Activated CD4-positive, alpha-beta T cell treated with anti-CD3 and anti-CD28 coated beads, Interleukin-2, amount 10 ng/mL, durations not matched to agents 24 days and 14 days (primary cell): ENCODE measurements at regions not wholly inside any gene's neighbourhood (a gene's known extent, or its start where the extent isn't known, plus 50 kb on each side); places are given as distances from the start of the nearest gene placed in this dataset.

ENCODE experiments used
- DNase-seq: peaks from one replicate; pipeline ENCODE4 v3.0.0; 2022
- H3K27ac Mint-ChIP-seq: one replicate; pipeline ENCODE4 v1.8.0; 2022; ENCODE audit warnings: mild to moderate bottlenecking, mixed read lengths
- H3K27me3 Mint-ChIP-seq: one replicate; pipeline ENCODE4 v1.8.0; 2022; ENCODE audit warnings: mixed read lengths
- H3K36me3 Mint-ChIP-seq: one replicate; pipeline ENCODE4 v1.8.0; 2022; ENCODE audit warnings: low read depth, mild to moderate bottlenecking, mixed read lengths
- H3K4me1 Mint-ChIP-seq: one replicate; pipeline ENCODE4 v1.8.0; 2021; ENCODE audit warnings: mixed read lengths
- H3K4me3 Mint-ChIP-seq: one replicate; pipeline ENCODE4 v1.8.0; 2022; ENCODE audit warnings: mild to moderate bottlenecking, moderate library complexity, mixed read lengths
- H3K9me3 Mint-ChIP-seq: one replicate; pipeline ENCODE4 v1.8.0; 2021; ENCODE audit warnings: mixed read lengths
- intact Hi-C: fragments of 100-400 bp; cut with micrococcal nuclease; formaldehyde crosslinking; loops from one replicate; pipeline ENCODE4 v1.15.1; 2023

GRCh38 chr18:41466436-41467160 is 488.4 kb upstream of the PIK3C3 start:
- DNase-seq = no peak
- H3K4me1 Mint-ChIP-seq = no peaks in the 10 kb centered on the region
- H3K27me3 Mint-ChIP-seq = no peaks in the 10 kb centered on the region
- no peaks in the 10 kb centered on the region for H3K36me3 Mint-ChIP-seq
- peaks cover 7% of the 10 kb centered on the region for H3K9me3 Mint-ChIP-seq
- H3K27ac Mint-ChIP-seq = no peak overlapping the region
- H3K4me3 Mint-ChIP-seq = no peak overlapping the region
- intact Hi-C loops = no loop called here

- no peaks in the 10 kb centered on the region for H3K4me1 Mint-ChIP-seq
- H3K27ac Mint-ChIP-seq = no peak overlapping the region
- H3K9me3 Mint-ChIP-seq = peaks cover 7% of the 10 kb centered on the region
- H3K4me3 Mint-ChIP-seq = no peak overlapping the region
- intact Hi-C loops = no loop called here
- H3K36me3 Mint-ChIP-seq = no peaks in the 10 kb centered on the region
- no peaks in the 10 kb centered on the region for H3K27me3 Mint-ChIP-seq
- DNase-seq = no peak
These were observed 489.6 kb upstream of the PIK3C3 start for GRCh38 chr18:41465386-41465785.

- H3K4me1 Mint-ChIP-seq = no peaks in the 10 kb centered on the region
- no peak for DNase-seq
- H3K36me3 Mint-ChIP-seq = no peaks in the 10 kb centered on the region
- intact Hi-C loops = no loop called here
- no peaks in the 10 kb centered on the region for H3K27me3 Mint-ChIP-seq
- no peak overlapping the region for H3K4me3 Mint-ChIP-seq
- no peak overlapping the region for H3K27ac Mint-ChIP-seq
- H3K9me3 Mint-ChIP-seq = peaks cover 5% of the 10 kb centered on the region
These were observed 490.8 kb upstream of the PIK3C3 start for GRCh38 chr18:41464278-41464677.

GRCh38 chr18:41462946-41463345 is 492.1 kb upstream of the PIK3C3 start:
- H3K4me1 Mint-ChIP-seq = no peaks in the 10 kb centered on the region
- no peaks in the 10 kb centered on the region for H3K27me3 Mint-ChIP-seq
- no peak for DNase-seq
- H3K27ac Mint-ChIP-seq = no peak overlapping the region
- H3K4me3 Mint-ChIP-seq = no peak overlapping the region
- intact Hi-C loops = no loop called here
- H3K9me3 Mint-ChIP-seq = no peaks in the 10 kb centered on the region
- no peaks in the 10 kb centered on the region for H3K36me3 Mint-ChIP-seq

- H3K4me3 Mint-ChIP-seq = no peak overlapping the region
- H3K27me3 Mint-ChIP-seq = no peaks in the 10 kb centered on the region
- intact Hi-C loops = no loop called here
- DNase-seq = no peak
- H3K4me1 Mint-ChIP-seq = no peaks in the 10 kb centered on the region
- no peak overlapping the region for H3K27ac Mint-ChIP-seq
- H3K36me3 Mint-ChIP-seq = no peaks in the 10 kb centered on the region
- H3K9me3 Mint-ChIP-seq = no peaks in the 10 kb centered on the region
These were observed 493.9 kb upstream of the PIK3C3 start for GRCh38 chr18:41461114-41461513.

GRCh38 chr18:41459656-41460055 is 495.4 kb upstream of the PIK3C3 start:
- DNase-seq = no peak
- Mint-ChIP-seq H3K27ac (no peak overlapping the region), H3K9me3 (no peaks in the 10 kb centered on the region), H3K27me3 (no peaks in the 10 kb centered on the region), H3K36me3 (no peaks in the 10 kb centered on the region), H3K4me1 (no peaks in the 10 kb centered on the region), H3K4me3 (no peak overlapping the region)
- intact Hi-C loops = no loop called here

- no peaks in the 10 kb centered on the region for H3K9me3 Mint-ChIP-seq
- H3K4me3 Mint-ChIP-seq = no peak overlapping the region
- no peaks in the 10 kb centered on the region for H3K27me3 Mint-ChIP-seq
- no peaks in the 10 kb centered on the region for H3K4me1 Mint-ChIP-seq
- intact Hi-C loops = no loop called here
- no peaks in the 10 kb centered on the region for H3K36me3 Mint-ChIP-seq
- no peak for DNase-seq
- no peak overlapping the region for H3K27ac Mint-ChIP-seq
These were observed 496.7 kb upstream of the PIK3C3 start for GRCh38 chr18:41458376-41458775.

GRCh38 chr18:41457765-41458326 is 497.2 kb upstream of the PIK3C3 start:
- Mint-ChIP-seq H3K36me3 (no peaks in the 10 kb centered on the region), H3K9me3 (no peaks in the 10 kb centered on the region), H3K27ac (no peak overlapping the region), H3K4me3 (no peak overlapping the region), H3K4me1 (no peaks in the 10 kb centered on the region), H3K27me3 (no peaks in the 10 kb centered on the region)
- DNase-seq = no peak
- intact Hi-C loops = no loop called here

GRCh38 chr18:41456831-41457230 is 498.2 kb upstream of the PIK3C3 start:
- no peaks in the 10 kb centered on the region for H3K9me3 Mint-ChIP-seq
- H3K4me1 Mint-ChIP-seq = no peaks in the 10 kb centered on the region
- intact Hi-C loops = no loop called here
- no peak overlapping the region for H3K27ac Mint-ChIP-seq
- no peaks in the 10 kb centered on the region for H3K27me3 Mint-ChIP-seq
- H3K4me3 Mint-ChIP-seq = no peak overlapping the region
- DNase-seq = no peak
- H3K36me3 Mint-ChIP-seq = no peaks in the 10 kb centered on the region

GRCh38 chr18:41449612-41450011 is 505.4 kb upstream of the PIK3C3 start:
- H3K4me3 Mint-ChIP-seq = no peak overlapping the region
- H3K27ac Mint-ChIP-seq = no peak overlapping the region
- no peak for DNase-seq
- intact Hi-C loops = no loop called here
- no peaks in the 10 kb centered on the region for H3K27me3 Mint-ChIP-seq
- no peaks in the 10 kb centered on the region for H3K36me3 Mint-ChIP-seq
- no peaks in the 10 kb centered on the region for H3K4me1 Mint-ChIP-seq
- no peaks in the 10 kb centered on the region for H3K9me3 Mint-ChIP-seq

- Mint-ChIP-seq H3K36me3 (no peaks in the 10 kb centered on the region), H3K27me3 (no peaks in the 10 kb centered on the region), H3K4me3 (no peak overlapping the region), H3K27ac (no peak overlapping the region), H3K9me3 (peaks cover 4% of the 10 kb centered on the region), H3K4me1 (no peaks in the 10 kb centered on the region)
- no peak for DNase-seq
- intact Hi-C loops = no loop called here
These were observed 510.1 kb upstream of the PIK3C3 start for GRCh38 chr18:41444943-41445342.

GRCh38 chr18:41436772-41437171 is 518.3 kb upstream of the PIK3C3 start:
- H3K4me1 Mint-ChIP-seq = no peaks in the 10 kb centered on the region
- H3K27ac Mint-ChIP-seq = no peak overlapping the region
- peaks cover 8% of the 10 kb centered on the region for H3K9me3 Mint-ChIP-seq
- no peaks in the 10 kb centered on the region for H3K27me3 Mint-ChIP-seq
- no peak for DNase-seq
- no peaks in the 10 kb centered on the region for H3K36me3 Mint-ChIP-seq
- H3K4me3 Mint-ChIP-seq = no peak overlapping the region
- intact Hi-C loops = no loop called here

GRCh38 chr18:41418598-41418997 is 536.4 kb upstream of the PIK3C3 start:
- Mint-ChIP-seq H3K4me3 (no peak overlapping the region), H3K4me1 (no peaks in the 10 kb centered on the region), H3K9me3 (no peaks in the 10 kb centered on the region), H3K36me3 (no peaks in the 10 kb centered on the region), H3K27me3 (no peaks in the 10 kb centered on the region), H3K27ac (no peak overlapping the region)
- DNase-seq = no peak
- intact Hi-C loops = no loop called here

- no peak overlapping the region for H3K27ac Mint-ChIP-seq
- DNase-seq = no peak
- no peak overlapping the region for H3K4me3 Mint-ChIP-seq
- H3K27me3 Mint-ChIP-seq = no peaks in the 10 kb centered on the region
- H3K4me1 Mint-ChIP-seq = no peaks in the 10 kb centered on the region
- no peaks in the 10 kb centered on the region for H3K9me3 Mint-ChIP-seq
- H3K36me3 Mint-ChIP-seq = no peaks in the 10 kb centered on the region
- intact Hi-C loops = no loop called here
These were observed 539.0 kb upstream of the PIK3C3 start for GRCh38 chr18:41416044-41416443.

GRCh38 chr18:41410006-41410405 is 545.0 kb upstream of the PIK3C3 start:
- H3K4me3 Mint-ChIP-seq = no peak overlapping the region
- H3K27me3 Mint-ChIP-seq = no peaks in the 10 kb centered on the region
- no peaks in the 10 kb centered on the region for H3K36me3 Mint-ChIP-seq
- H3K9me3 Mint-ChIP-seq = peaks cover 3% of the 10 kb centered on the region
- H3K27ac Mint-ChIP-seq = no peak overlapping the region
- no peaks in the 10 kb centered on the region for H3K4me1 Mint-ChIP-seq
- intact Hi-C loops = loop anchor here (5.0 kb wide), 1 partner anchor 432 kb away; no protein-coding TSS in a partner anchor
- DNase-seq = no peak
